GM21447 (cell line): ENCODE measurements at regions not wholly inside any gene's neighbourhood (a gene's known extent, or its start where the extent isn't known, plus 50 kb on each side); places are given as distances from the start of the nearest gene placed in this dataset.

Experiments
- ATAC-seq: cut with Tn5 transposase; IDR thresholded peaks from one replicate; pipeline ENCODE4 v1.9.1; 2021; ENCODE audit not compliant: unreplicated experiment

GRCh38 chr2:9085353-9085752, 81.9 kb upstream of the MBOAT2 start:
- no peak for ATAC-seq

DNA sequence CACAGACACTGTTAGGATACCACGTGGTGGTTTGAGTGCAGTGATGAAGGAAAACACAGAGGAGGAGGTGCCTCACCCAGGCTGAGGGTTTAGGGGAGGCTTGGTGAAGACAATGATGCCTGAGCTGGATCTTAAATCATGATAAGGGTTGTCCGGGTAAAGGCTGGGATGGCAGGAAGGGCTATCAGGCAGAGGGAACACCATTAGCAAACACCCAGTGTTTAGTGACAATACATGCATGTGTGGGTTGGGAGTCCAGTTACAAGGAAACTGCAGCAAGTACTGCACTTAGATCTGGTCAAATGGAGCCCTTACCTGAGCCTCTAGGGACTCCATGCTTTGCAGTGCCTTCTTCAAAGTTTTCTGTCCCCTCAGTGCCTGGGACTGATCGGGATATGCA, 79.8 kb upstream of the MBOAT2 start:
- ATAC-seq, result no peak

- no peak for ATAC-seq
Observed at GRCh38 chr2:9082158-9082557, 78.7 kb upstream of the MBOAT2 start.

DNA sequence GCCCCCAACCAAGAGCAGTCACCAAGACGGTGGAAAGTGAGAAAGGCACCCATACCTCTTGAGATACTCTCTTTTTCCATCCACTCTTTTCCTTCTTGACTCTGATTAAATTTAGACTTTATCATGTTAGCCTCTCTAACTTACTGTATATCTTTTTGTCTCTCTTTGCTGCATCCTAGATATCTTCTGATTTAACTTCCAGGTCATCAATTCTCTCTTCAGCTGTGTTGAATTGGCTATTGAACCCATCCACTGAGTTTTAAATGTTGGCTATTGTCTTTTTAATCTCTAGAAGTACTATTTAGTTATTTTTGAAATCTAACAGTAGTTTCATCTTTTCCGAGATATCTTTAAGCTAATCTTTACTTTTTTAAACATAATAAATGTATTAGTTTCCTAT, 78.3 kb upstream of the MBOAT2 start:
- no peak for ATAC-seq

DNA sequence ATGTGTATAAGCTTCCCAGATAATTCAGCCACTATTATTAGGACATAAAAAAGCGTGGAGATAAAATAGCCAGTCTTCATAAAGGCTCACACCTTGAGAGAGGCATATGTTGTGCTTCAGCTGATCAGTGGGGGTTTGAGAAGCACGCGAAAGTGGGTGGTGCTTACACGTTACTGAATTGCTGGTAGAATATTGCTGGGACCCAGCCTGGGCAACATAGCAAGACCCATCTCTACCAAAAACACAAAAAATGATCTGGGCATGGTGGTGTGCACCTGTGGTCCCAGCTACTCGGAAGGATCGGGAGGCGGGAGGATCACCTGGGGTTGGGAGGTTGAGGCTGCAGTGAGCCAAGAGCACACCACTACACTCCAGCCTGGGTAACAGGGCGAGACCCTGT, 74.9 kb upstream of the MBOAT2 start:
- ATAC-seq, result no peak

DNA sequence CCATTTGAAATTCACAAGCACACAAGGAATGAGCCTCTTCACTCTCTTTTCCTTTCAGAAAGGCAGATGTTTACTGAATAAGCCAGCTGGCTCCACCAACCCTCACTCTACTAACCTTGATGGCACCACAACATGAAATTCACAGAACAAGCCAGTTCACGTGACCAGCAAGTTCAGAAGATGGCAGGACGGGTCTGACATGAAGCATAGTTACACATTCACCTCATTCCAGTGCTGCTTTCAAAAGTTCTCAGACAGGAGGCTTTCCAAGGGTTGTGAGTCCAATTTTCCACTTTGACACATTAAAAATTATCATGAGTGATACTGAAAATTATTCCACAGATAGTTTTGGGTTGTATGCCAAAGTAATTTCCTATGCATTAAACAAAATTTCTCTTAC, 74.2 kb upstream of the MBOAT2 start:
- no peak for ATAC-seq

GRCh38 chr2:9076755-9077154, 73.3 kb upstream of the MBOAT2 start:
- no peak for ATAC-seq

GRCh38 chr2:9076210-9076609, 72.7 kb upstream of the MBOAT2 start:
- no peak for ATAC-seq

DNA sequence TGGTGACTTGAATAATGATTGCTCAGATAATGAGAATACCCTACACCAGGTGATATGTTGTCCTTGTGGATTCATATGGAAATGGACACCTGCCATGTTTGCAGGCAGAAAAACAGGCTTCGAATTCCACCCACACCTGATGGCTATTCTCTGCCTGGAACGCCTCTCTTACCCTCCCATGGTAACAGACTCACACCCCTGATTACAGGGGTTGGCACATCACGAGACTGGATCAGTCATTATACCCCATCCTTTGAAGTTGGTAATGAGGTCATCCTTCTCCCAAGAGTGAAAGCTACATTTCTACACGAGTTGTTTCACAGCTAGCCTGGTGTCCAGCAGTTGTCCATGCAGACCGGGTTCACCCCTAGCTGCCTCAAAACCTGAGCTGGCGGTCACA, 71.4 kb upstream of the MBOAT2 start:
- ATAC-seq, result no peak

- no peak for ATAC-seq
Observed at GRCh38 chr2:9071584-9072124, 68.2 kb upstream of the MBOAT2 start.

- ATAC-seq, result no peak
Observed at GRCh38 chr2:9071032-9071431, 67.5 kb upstream of the MBOAT2 start.

DNA sequence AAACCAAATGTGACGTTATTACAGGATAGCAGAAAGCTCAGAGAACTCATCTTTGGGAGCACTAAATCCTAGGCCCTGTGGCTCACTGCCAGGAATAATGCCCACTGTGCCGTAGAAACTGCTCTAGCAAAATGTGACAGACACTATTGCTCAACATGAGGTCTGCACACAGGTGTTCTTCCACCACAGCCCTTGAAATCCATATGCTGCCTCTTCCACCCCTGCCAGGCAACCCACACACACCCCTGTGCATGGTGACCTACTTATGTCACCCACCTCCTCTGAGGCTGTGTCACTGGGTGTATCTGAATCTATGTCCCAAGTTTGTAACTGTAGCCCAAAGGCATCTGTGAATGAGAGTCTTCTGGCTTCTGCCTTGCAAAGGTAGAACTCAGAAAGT, 66.1 kb upstream of the MBOAT2 start:
- no peak for ATAC-seq

- no peak for ATAC-seq
Observed at GRCh38 chr2:9065901-9066300, 62.4 kb upstream of the MBOAT2 start.

DNA sequence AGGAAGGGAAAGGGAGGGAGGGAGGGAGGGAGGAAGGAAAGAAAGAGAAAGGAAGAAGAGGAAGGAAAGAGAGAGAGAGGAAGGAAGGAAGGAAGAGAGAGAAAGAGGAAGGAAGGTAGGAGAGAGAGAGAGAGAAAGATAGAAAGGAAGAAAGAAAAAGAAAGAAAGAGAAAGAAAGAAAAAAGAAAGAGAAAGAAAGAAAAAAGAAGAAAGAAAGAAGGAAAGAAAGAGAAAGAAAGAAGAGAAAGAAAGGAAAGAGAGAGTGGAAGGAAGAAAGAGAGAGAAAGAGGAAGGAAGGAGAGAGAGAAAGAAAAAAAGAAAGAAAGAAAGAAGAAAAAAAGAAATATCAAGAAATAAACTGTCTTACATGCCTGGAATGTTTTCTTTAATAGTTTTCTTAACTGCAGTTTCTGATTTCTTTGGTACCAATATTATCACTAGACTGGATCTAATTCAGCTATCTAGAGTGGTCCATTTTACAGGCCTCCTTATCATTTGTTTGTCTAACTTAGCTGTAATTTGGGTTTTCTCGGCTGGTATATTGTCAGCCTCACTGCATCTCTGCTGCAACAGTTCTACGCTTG, 59.6 kb upstream of the MBOAT2 start:
- no peak for ATAC-seq

GRCh38 chr2:9060819-9061218, 57.3 kb upstream of the MBOAT2 start:
- no peak for ATAC-seq

GRCh38 chr2:9057939-9058761, 54.7 kb upstream of the MBOAT2 start:
- ATAC-seq, result no peak

DNA sequence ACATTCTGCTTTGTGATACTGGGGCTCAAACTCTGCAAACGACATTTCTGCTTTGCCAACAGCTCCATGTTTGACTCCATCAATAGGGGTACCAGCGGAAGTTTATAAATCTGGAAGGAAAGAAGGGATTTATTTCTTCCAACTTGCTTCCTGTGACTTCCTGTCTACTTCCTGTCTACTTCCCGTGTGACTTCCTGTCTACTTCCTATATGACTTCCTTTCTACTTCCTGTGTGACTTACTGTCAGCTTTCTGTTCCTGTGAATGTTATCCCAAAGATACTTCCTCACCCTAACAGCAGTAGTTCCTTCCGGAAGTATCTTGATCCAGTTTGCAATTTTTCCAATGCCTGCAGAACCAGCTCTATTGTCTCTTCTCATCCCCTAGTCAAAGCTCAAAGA, 52.0 kb upstream of the MBOAT2 start:
- no peak for ATAC-seq

DNA sequence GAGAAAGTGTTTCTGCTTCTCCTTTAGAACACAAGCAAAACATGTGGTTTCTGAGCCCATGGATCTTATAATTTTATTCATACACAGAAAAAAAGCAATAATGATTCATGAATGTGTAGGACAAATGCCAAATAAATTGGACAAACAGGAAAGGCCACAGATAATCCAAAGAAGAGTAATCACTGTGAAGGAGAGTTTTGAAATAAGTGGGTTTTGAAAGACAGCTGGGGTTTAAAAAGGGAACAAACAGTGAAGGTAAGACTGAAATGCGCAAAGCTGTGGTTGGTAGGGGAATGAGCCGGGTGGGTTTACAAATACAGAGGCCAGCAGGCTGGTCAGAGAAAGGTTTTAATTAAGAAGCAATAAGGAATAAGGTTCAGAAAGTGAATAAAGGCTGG, 50.0 kb upstream of the MBOAT2 start:
- ATAC-seq, result no peak
